ENCODE measurements at regions not wholly inside any gene's neighbourhood (a gene's known extent, or its start where the extent isn't known, plus 50 kb on each side); places are given as distances from the start of the nearest gene placed in this dataset.
"Not testable (repeated sequence)": the region's sequence is repeated elsewhere in the genome, so short reads cannot be mapped to it uniquely, and the experiment has no call there.

DNA sequence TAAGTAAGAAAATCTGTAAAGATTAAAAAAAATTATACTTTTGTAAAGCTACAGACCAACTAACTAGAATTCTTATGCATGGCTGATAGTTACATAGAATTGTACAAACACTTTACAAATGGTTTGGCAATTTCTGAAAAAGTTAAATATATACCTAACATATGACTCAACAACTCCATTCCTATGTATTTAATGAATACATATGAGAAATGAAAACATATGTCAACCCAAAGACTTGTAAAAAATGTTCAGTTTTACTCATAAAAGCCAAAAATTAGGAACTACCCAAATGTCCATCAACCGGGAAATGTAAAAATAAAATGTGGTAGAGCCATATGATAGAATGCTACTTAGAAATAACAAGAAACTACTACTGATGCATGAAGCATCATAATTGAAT lies 152.6 kb upstream of the NRG3 start:
- no peak for DNase-seq (ENCODE audit: low read depth)
- H3K4me3 ChIP-seq (replicated peaks; ENCODE audit: low read depth, low read length): no peak overlapping the region
- no peak for TF ChIP-seq CTCF (IDR thresholded peaks at IDR 0.05; ENCODE audit: low read length, missing control alignments)

DNA sequence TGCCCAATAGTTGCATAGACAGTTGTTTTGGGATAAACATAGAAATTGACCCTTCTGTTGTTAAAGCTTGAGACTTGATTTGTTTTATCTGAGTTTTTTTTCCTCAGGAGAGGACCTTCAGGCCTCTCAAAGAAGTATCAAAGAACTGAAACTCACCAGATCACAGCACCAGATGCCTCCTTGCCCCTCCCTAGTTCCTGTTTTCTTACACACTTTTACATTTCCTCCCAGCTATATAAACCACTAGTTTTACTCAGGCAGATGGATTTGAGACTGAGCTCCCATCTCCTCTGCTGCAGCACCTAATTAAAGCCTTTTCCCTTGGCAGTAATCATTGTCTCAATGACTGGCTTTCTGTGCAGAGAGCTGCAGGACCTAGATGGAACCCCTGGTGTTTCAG lies 150.6 kb upstream of the NRG3 start:
- no peak for TF ChIP-seq CTCF (IDR thresholded peaks at IDR 0.05; ENCODE audit: low read length, missing control alignments)
- DNase-seq (ENCODE audit: low read depth): no peak
- H3K4me3 ChIP-seq (replicated peaks; ENCODE audit: low read depth, low read length): no peak overlapping the region

DNA sequence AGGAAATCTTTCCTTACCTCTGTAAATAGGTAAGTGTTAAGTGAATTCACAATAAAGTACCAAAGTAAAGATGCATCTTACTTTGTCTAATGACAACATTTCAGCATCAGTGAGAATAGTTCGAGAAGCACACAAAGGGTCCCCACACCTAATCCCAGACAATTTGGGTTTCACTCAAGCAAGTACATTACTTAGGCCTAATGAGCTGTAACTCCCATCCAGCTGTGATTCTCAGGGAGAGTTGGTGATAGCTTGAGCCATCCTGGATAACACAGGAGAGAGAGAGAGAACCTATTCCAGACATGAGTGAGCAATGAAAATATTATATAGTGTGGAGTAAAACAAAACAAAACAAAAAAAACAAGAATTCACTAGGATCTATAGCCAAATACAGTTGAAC lies 149.1 kb upstream of the NRG3 start:
- DNase-seq (ENCODE audit: low read depth): no peak
- no peak for TF ChIP-seq CTCF (IDR thresholded peaks at IDR 0.05; ENCODE audit: low read length, missing control alignments)
- no peak overlapping the region for H3K4me3 ChIP-seq (replicated peaks; ENCODE audit: low read depth, low read length)

DNA sequence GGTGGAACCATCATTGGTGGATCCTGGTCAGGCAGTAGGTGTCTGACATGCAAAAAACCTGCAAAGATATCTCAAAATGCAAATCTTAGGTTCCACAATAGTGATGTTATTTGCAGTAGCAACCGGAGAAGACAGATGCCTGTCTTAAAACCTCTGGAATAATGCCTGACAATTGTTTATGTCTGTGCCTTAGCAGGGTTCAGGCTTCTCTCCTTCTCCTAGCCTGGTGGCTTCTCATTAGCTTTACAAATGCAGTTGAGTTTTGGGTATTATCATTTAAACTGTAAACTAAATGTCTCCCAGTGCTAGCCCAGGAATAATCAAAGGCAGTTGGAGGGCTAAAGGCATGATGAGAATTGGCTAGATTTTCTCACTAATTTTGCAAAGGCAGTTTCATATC lies 146.3 kb upstream of the NRG3 start:
- no peak for TF ChIP-seq CTCF (IDR thresholded peaks at IDR 0.05; ENCODE audit: low read length, missing control alignments)
- no peak for DNase-seq (ENCODE audit: low read depth)

GRCh38 chr10:81730891-81731290 lies 144.1 kb upstream of the NRG3 start:
- no peak for DNase-seq (ENCODE audit: low read depth)
- no peak overlapping the region for H3K4me3 ChIP-seq (replicated peaks; ENCODE audit: low read depth, low read length)
- no peak for TF ChIP-seq CTCF (IDR thresholded peaks at IDR 0.05; ENCODE audit: low read length, missing control alignments)

More for the DNA sequence above, 146.3 kb upstream of the NRG3 start:
- no peak overlapping the region for H3K4me3 ChIP-seq (replicated peaks; ENCODE audit: low read depth, low read length)

GRCh38 chr10:81733542-81733941 lies 141.5 kb upstream of the NRG3 start:
- DNase-seq (ENCODE audit: low read depth): no peak
- H3K4me3 ChIP-seq (replicated peaks; ENCODE audit: low read depth, low read length): no peak overlapping the region
- TF ChIP-seq CTCF (IDR thresholded peaks at IDR 0.05; ENCODE audit: low read length, missing control alignments): no peak

- H3K4me3 ChIP-seq (replicated peaks; ENCODE audit: low read depth, low read length); DNase-seq (ENCODE audit: low read depth): not testable (repeated sequence)
These were observed 139.8 kb upstream of the NRG3 start for GRCh38 chr10:81735167-81735566.

GRCh38 chr10:81759111-81759510 lies 115.9 kb upstream of the NRG3 start:
- DNase-seq (ENCODE audit: low read depth): no peak
- H3K4me3 ChIP-seq (replicated peaks; ENCODE audit: low read depth, low read length): no peak overlapping the region
- TF ChIP-seq CTCF (IDR thresholded peaks at IDR 0.05; ENCODE audit: low read length, missing control alignments): no peak
